Smooth muscle cell (in vitro differentiated cells): ENCODE measurements at regions not wholly inside any gene's neighbourhood (a gene's known extent, or its start where the extent isn't known, plus 50 kb on each side); places are given as distances from the start of the nearest gene placed in this dataset.

ENCODE experiments used
- DNase-seq: peaks from one replicate; lab custom pipeline; 2025; ENCODE audit not compliant: unreplicated experiment; lab: John Stamatoyannopoulos, UW
- H2AFZ ChIP-seq: fragments of 200-600 bp; sonication (generic); 2 replicates; pipeline ENCODE4 v1.6.0; 2016; ENCODE audit warnings: antibody characterized with exemption, low read depth, mild to moderate bottlenecking
- H3F3A ChIP-seq: fragments of 200-600 bp; sonication (generic); 2 replicates; pipeline ENCODE4 v1.6.0; 2017; ENCODE audit warnings: antibody characterized with exemption, low read depth
- H3K27ac ChIP-seq: fragments of 200-600 bp; sonication (generic); 2 replicates; pipeline ENCODE4 v1.5.1; 2016; ENCODE audit warnings: low read depth, mild to moderate bottlenecking
- H3K27me3 ChIP-seq: fragments of 200-600 bp; sonication (generic); 2 replicates; pipeline ENCODE4 v1.6.1; 2016; ENCODE audit warnings: low read depth, mild to moderate bottlenecking
- H3K36me3 ChIP-seq: fragments of 200-600 bp; sonication (generic); 2 replicates; pipeline ENCODE4 v1.5.1; 2016; ENCODE audit warnings: low read depth
- H3K4me1 ChIP-seq: fragments of 200-600 bp; sonication (generic); 2 replicates; pipeline ENCODE4 v1.5.1; 2016; ENCODE audit warnings: low read depth
- H3K4me2 ChIP-seq: fragments of 200-600 bp; sonication (generic); 2 replicates; pipeline ENCODE4 v1.6.0; 2016; ENCODE audit warnings: mild to moderate bottlenecking
- H3K4me3 ChIP-seq: fragments of 200-600 bp; sonication (generic); 2 replicates; pipeline ENCODE4 v1.5.1; 2016; ENCODE audit warnings: mild to moderate bottlenecking
- H3K79me2 ChIP-seq: fragments of 200-600 bp; sonication (generic); 2 replicates; pipeline ENCODE4 v1.6.0; 2016; ENCODE audit warnings: low read depth, mild to moderate bottlenecking
- H3K9ac ChIP-seq: fragments of 200-600 bp; sonication (generic); 2 replicates; pipeline ENCODE4 v1.6.0; 2016; ENCODE audit warnings: low read depth
- H3K9me3 ChIP-seq: fragments of 200-600 bp; sonication (generic); replicated peaks from 2 replicates; pipeline ENCODE4 v1.5.1; 2016; ENCODE audit warnings: low read depth
- H4K20me1 ChIP-seq: fragments of 200-600 bp; sonication (generic); 2 replicates; pipeline ENCODE4 v1.6.0; 2016; ENCODE audit warnings: low read depth
- WGBS: methylation state at CpG from one replicate; pipeline ENCODE4 v1.1.7; 2016; ENCODE audit warnings: low lambda C conversion rate; 5-methylcytosine and 5-hydroxymethylcytosine counted together
- TF ChIP-seq, protein P1 (sequence below): fragments of 200-600 bp; sonication (generic); IDR thresholded peaks from 2 replicates; pipeline ENCODE4 v1.5.1; 2017; ENCODE audit warnings: borderline replicate concordance, mild to moderate bottlenecking, antibody characterized with exemption; ENCODE audit not compliant: insufficient read depth, poor library complexity, severe bottlenecking

DNA sequence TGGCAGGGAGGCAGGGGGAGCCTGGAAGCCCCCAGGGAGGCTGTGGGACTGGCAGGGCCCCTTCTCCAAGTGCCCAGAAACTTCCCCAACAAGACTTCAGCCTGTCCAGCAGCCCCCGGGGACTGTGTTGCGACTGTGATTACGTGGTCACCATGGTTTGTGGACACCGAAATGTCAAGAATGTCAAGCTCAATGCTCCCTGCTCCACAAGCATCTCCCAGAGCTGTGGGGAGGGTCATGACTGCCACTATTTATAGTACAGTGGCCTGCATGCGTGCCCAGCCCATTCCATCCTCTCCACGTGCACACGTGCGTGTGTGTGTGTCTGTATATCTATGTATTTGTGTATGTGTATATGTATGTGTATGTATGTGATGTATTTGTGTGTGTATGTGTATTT lies 93.8 kb upstream of the MBOAT2 start:
- 63% methylated on average over 8 of the region's 8 CpGs for WGBS

DNA sequence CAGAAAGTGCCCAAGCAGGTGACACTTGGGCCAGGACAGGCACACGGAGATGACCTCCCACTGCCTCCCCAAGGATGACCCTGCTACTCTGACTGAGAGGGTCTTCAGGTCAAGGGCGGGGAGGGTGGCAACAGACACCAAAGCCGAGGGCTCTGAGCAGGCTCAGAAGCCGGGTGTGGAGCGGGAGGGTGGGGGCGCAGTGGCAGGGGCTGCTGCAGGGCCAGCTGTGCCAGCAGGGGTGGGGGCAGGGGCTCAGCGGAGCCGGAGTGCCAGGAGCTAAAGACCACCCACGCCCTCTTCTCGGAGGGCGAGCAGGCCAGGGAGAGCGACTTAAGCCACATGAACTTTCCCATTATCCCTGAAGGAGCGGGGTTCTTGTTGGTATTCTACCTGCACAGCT lies 93.3 kb upstream of the MBOAT2 start:
- no peaks in the 10 kb centered on the region for H3K27me3 ChIP-seq
- WGBS = 96% methylated on average over 13 of the region's 13 CpGs
- H4K20me1 ChIP-seq = no peaks in the 10 kb centered on the region
- H3F3A ChIP-seq = no peaks in the 10 kb centered on the region
- no peaks in the 10 kb centered on the region for H3K36me3 ChIP-seq
- no peak for DNase-seq
- H2AFZ ChIP-seq = no peak overlapping the region
- no peak overlapping the region for H3K9ac ChIP-seq
- H3K4me2 ChIP-seq = no peak overlapping the region
- TF ChIP-seq, protein P1, sequence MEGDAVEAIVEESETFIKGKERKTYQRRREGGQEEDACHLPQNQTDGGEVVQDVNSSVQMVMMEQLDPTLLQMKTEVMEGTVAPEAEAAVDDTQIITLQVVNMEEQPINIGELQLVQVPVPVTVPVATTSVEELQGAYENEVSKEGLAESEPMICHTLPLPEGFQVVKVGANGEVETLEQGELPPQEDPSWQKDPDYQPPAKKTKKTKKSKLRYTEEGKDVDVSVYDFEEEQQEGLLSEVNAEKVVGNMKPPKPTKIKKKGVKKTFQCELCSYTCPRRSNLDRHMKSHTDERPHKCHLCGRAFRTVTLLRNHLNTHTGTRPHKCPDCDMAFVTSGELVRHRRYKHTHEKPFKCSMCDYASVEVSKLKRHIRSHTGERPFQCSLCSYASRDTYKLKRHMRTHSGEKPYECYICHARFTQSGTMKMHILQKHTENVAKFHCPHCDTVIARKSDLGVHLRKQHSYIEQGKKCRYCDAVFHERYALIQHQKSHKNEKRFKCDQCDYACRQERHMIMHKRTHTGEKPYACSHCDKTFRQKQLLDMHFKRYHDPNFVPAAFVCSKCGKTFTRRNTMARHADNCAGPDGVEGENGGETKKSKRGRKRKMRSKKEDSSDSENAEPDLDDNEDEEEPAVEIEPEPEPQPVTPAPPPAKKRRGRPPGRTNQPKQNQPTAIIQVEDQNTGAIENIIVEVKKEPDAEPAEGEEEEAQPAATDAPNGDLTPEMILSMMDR = no peak
- no peak overlapping the region for H3K4me3 ChIP-seq
- H3K27ac ChIP-seq = no peak overlapping the region
- peaks cover 4% of the 10 kb centered on the region for H3K4me1 ChIP-seq
- no peaks in the 10 kb centered on the region for H3K79me2 ChIP-seq
- no peaks in the 10 kb centered on the region for H3K9me3 ChIP-seq

More for the DNA sequence above, 93.8 kb upstream of the MBOAT2 start:
- Histone ChIP-seq H3K4me1 (peaks cover 4% of the 10 kb centered on the region), H3K4me2 (no peak overlapping the region), H3K9ac (no peak overlapping the region), H3K4me3 (no peak overlapping the region), H3K27me3 (no peaks in the 10 kb centered on the region), H3K9me3 (no peaks in the 10 kb centered on the region), H3K79me2 (no peaks in the 10 kb centered on the region), H2AFZ (no peak overlapping the region), H3F3A (no peaks in the 10 kb centered on the region), H4K20me1 (no peaks in the 10 kb centered on the region), H3K27ac (no peak overlapping the region), H3K36me3 (no peaks in the 10 kb centered on the region)
- TF ChIP-seq, protein P1 = no peak
- DNase-seq = no peak

DNA sequence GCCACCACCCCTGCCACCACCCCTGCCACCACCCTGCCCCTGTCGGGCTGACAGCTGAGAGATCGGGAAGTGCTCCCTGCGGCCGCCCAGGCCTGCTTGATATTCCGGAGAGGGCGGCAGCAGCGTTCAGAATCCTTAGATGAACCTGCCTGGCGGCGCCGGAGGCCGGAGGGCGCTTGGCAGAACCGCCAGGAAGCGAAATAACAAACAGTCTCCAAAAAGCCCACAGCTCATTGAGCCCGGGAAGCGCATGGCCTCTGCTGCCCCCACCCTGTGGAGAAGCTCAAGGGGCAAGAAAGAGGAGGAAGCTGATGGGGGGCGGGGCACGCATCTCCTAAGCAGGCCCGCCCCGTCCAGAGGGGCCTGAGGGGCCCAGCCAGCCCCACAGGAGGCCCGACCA lies 92.2 kb upstream of the MBOAT2 start:
- no peak for DNase-seq
- Histone ChIP-seq H3K36me3 (no peaks in the 10 kb centered on the region), H3K27ac (no peak overlapping the region), H3K79me2 (no peaks in the 10 kb centered on the region), H3K4me3 (no peak overlapping the region), H3K27me3 (no peaks in the 10 kb centered on the region), H3K9ac (no peak overlapping the region), H3K4me1 (peaks cover 4% of the 10 kb centered on the region), H3K4me2 (peak overlapping the region; percentile 63), H3F3A (no peaks in the 10 kb centered on the region), H2AFZ (no peak overlapping the region), H3K9me3 (no peaks in the 10 kb centered on the region), H4K20me1 (no peaks in the 10 kb centered on the region)
- WGBS = 22% methylated on average over 20 of the region's 21 CpGs
- TF ChIP-seq, protein P1 = no peak

DNA sequence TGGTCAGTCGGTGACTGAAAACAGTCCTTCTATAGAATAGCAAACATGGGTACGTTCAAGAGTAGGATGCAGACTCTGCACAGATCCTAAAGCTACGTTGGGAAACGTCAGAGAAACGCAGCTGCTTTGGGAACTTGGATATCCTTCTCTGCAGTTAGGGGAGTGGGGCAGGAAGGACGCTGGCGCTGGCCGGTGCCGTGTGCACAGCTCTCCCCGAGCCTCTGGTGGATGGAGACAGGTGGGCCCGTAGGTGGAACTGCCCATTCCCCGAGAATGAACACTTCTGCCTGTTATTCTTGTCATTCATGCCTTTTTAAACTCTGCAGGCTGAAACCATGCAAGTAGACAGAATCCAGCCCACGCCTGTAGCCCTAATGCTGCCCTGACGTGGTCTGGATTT lies 91.7 kb upstream of the MBOAT2 start:
- WGBS = 90% methylated on average over 14 of the region's 14 CpGs
- H3K9me3 ChIP-seq = no peaks in the 10 kb centered on the region
- H3K36me3 ChIP-seq = no peaks in the 10 kb centered on the region
- H3K4me2 ChIP-seq = no peak overlapping the region
- no peaks in the 10 kb centered on the region for H3F3A ChIP-seq
- DNase-seq = no peak
- peaks cover 4% of the 10 kb centered on the region for H3K4me1 ChIP-seq
- TF ChIP-seq, protein P1 = no peak
- no peak overlapping the region for H3K27ac ChIP-seq
- H4K20me1 ChIP-seq = no peaks in the 10 kb centered on the region
- no peaks in the 10 kb centered on the region for H3K79me2 ChIP-seq
- H3K27me3 ChIP-seq = no peaks in the 10 kb centered on the region
- no peak overlapping the region for H3K4me3 ChIP-seq
- no peak overlapping the region for H3K9ac ChIP-seq
- H2AFZ ChIP-seq = no peak overlapping the region
